GM18907 (cell line): ENCODE measurements at regions not wholly inside any gene's neighbourhood (a gene's known extent, or its start where the extent isn't known, plus 50 kb on each side); places are given as distances from the start of the nearest gene placed in this dataset.

Source experiments
- ATAC-seq: cut with Tn5 transposase; IDR thresholded peaks from one replicate; pipeline ENCODE4 v1.9.1; 2021; ENCODE audit warnings: mild to moderate bottlenecking, moderate library complexity; ENCODE audit not compliant: unreplicated experiment

GRCh38 chr9:28287455-28287854 is 714.2 kb upstream of the C9orf72 start:
- ATAC-seq: no peak

- ATAC-seq: no peak
Measured at GRCh38 chr9:28289746-28290145, 716.5 kb upstream of the C9orf72 start.

- no peak for ATAC-seq
Measured at GRCh38 chr9:28293369-28294090, 720.2 kb upstream of the C9orf72 start.

GRCh38 chr9:28301281-28301680 is 728.0 kb upstream of the C9orf72 start:
- ATAC-seq: no peak

- no peak for ATAC-seq
Measured at GRCh38 chr9:28317745-28318144, 744.5 kb upstream of the C9orf72 start.

- no peak for ATAC-seq
Measured at GRCh38 chr9:28318515-28318914, 745.2 kb upstream of the C9orf72 start.

- ATAC-seq: no peak
Measured at GRCh38 chr9:28319981-28320380, 746.7 kb upstream of the C9orf72 start.

GRCh38 chr9:28320616-28321015 is 747.3 kb upstream of the C9orf72 start:
- ATAC-seq: no peak

- no peak for ATAC-seq
Measured at GRCh38 chr9:28329323-28329722, 756.0 kb upstream of the C9orf72 start.

GRCh38 chr9:28332648-28333047 is 759.4 kb upstream of the C9orf72 start:
- ATAC-seq: no peak

- ATAC-seq: no peak
Measured at GRCh38 chr9:28341913-28342312, 768.6 kb upstream of the C9orf72 start.

GRCh38 chr9:28342815-28343338 is 769.6 kb upstream of the C9orf72 start:
- no peak for ATAC-seq

GRCh38 chr9:28363151-28363562 is 789.9 kb upstream of the C9orf72 start:
- no peak for ATAC-seq

- ATAC-seq: no peak
Measured at GRCh38 chr9:28365020-28365640, 791.8 kb upstream of the C9orf72 start.

GRCh38 chr9:28365728-28366127 is 792.4 kb upstream of the C9orf72 start:
- no peak for ATAC-seq

GRCh38 chr9:28378231-28378630 is 805.0 kb upstream of the C9orf72 start:
- no peak for ATAC-seq

GRCh38 chr9:28379082-28379481 is 805.8 kb upstream of the C9orf72 start:
- no peak for ATAC-seq

GRCh38 chr9:28389411-28389810 is 816.1 kb upstream of the C9orf72 start:
- no peak for ATAC-seq

GRCh38 chr9:28394774-28395173 is 821.5 kb upstream of the C9orf72 start:
- ATAC-seq: no peak

- no peak for ATAC-seq
Measured at GRCh38 chr9:28396058-28396457, 822.8 kb upstream of the C9orf72 start.

- no peak for ATAC-seq
Measured at GRCh38 chr9:28407351-28407750, 834.1 kb upstream of the C9orf72 start.

- no peak for ATAC-seq
Measured at GRCh38 chr9:28409919-28410318, 836.6 kb upstream of the C9orf72 start.
